DND-41 (cell line): ENCODE measurements at regions not wholly inside any gene's neighbourhood (a gene's known extent, or its start where the extent isn't known, plus 50 kb on each side); places are given as distances from the start of the nearest gene placed in this dataset.
"Not testable (repeated sequence)": the region's sequence is repeated elsewhere in the genome, so short reads cannot be mapped to it uniquely, and the experiment has no call there.

Source experiments
- ATAC-seq: fragments of 200-7000 bp; cut with Tn5 transposase; 3 replicates; pipeline ENCODE4 v1.9.1; 2021; ENCODE audit warnings: low read depth; ENCODE audit not compliant: insufficient read depth
- DNase-seq: peaks from one replicate; pipeline ENCODE4 v3.0.0-alpha.2; 2020
- H2AFZ ChIP-seq: 2 replicates; pipeline ENCODE4 v1.6.0; 2012; ENCODE audit warnings: low read depth, low read length
- H3K27ac ChIP-seq: 2 replicates; pipeline ENCODE4 v1.5.1; 2012; ENCODE audit warnings: low read length, inconsistent platforms
- H3K27me3 ChIP-seq: fragments of 200-600 bp; sonication (generic); 2 replicates; pipeline ENCODE4 v1.6.0; 2012; ENCODE audit warnings: low read length, mild to moderate bottlenecking, inconsistent platforms; ENCODE audit not compliant: insufficient read depth, poor library complexity
- H3K36me3 ChIP-seq: 2 replicates; pipeline ENCODE4 v1.5.1; 2012; ENCODE audit warnings: low read length, inconsistent platforms; ENCODE audit not compliant: insufficient read depth
- H3K4me1 ChIP-seq: 2 replicates; pipeline ENCODE4 v1.5.1; 2012; ENCODE audit warnings: mild to moderate bottlenecking, low read length; ENCODE audit not compliant: insufficient read depth
- H3K4me2 ChIP-seq: 2 replicates; pipeline ENCODE4 v1.6.0; 2012; ENCODE audit warnings: mild to moderate bottlenecking, moderate library complexity, low read length, inconsistent platforms; ENCODE audit not compliant: insufficient read depth
- H3K4me3 ChIP-seq, 2 experiments: fragments of 200-600 bp in 1 of 2; shearing (Covaris generic) in 1 of 2; 2 replicates each; pipeline ENCODE4 v1.5.1; 2012 to 2016; ENCODE audit warnings: inconsistent platforms in 2 of 2, low read length in 2 of 2, mild to moderate bottlenecking in 2 of 2, low read depth in 1 of 2, moderate library complexity in 1 of 2
- H3K79me2 ChIP-seq: 2 replicates; pipeline ENCODE4 v1.6.0; 2012; ENCODE audit warnings: low read length, inconsistent platforms; ENCODE audit not compliant: insufficient read depth
- H3K9ac ChIP-seq: 2 replicates; pipeline ENCODE4 v1.6.0; 2012; ENCODE audit warnings: low read depth, mild to moderate bottlenecking, inconsistent platforms, low read length, moderate library complexity
- H3K9me3 ChIP-seq: 2 replicates; pipeline ENCODE4 v1.5.1; 2012; ENCODE audit warnings: low read length, moderate library complexity, mild to moderate bottlenecking, inconsistent platforms; ENCODE audit not compliant: insufficient read depth, severe bottlenecking
- H4K20me1 ChIP-seq: 2 replicates; pipeline ENCODE4 v1.6.0; 2012; ENCODE audit warnings: low read length; ENCODE audit not compliant: insufficient read depth
- CTCF ChIP-seq: IDR thresholded peaks from 2 replicates; pipeline ENCODE4 v1.5.1; 2012; ENCODE audit warnings: borderline replicate concordance, low read length, moderate library complexity, mild to moderate bottlenecking; ENCODE audit not compliant: poor library complexity, severe bottlenecking; ENCODE audit errors: extremely low read depth
- EZH2 ChIP-seq: IDR thresholded peaks from 3 replicates; pipeline ENCODE4 v1.6.1; 2012; ENCODE audit warnings: borderline replicate concordance, low read depth, mild to moderate bottlenecking, moderate library complexity, low read length, inconsistent platforms; ENCODE audit not compliant: severe bottlenecking

DNA sequence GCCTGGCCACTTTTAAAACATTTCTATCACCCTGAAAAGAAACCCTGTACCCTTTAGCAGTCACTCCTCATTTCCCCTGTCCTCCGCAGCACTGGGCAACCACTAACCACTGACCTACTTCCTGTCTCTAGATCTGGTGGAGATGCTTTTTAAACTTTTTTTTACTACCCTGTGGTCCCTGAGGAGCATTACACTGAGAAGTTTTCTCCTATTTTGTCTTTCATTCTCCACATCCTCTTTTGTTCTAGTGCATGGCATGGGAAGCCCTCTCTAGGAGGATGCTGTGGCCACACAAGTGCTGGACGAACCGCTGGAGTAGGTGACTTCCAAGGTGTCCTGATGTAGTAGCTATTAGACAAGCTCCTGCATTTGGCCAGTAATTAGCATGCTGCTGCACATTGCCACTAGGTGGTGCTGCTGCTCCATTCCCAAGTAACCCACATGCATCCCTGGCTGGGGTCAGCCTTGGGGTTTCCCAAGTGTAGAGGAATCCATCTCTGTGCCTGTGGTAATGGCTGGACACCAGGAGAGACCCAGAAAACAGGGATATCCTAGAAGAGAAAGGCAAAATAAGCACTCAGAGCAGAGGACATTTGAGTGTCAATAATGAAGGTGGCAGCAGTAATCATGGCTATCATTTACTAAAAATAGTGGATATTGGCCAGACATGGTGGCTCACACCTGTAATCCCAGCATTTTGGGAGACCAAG is 143.8 kb upstream of the CRHR1 start:
- Histone ChIP-seq H3K4me2 (no peak overlapping the region), H3K4me3 (no peak overlapping the region), H2AFZ (no peak overlapping the region), H3K27ac (no peak overlapping the region), H3K9ac (no peak overlapping the region), H3K79me2 (no peaks in the 10 kb centered on the region), H3K27me3 (no peaks in the 10 kb centered on the region), H3K9me3 (no peaks in the 10 kb centered on the region), H3K4me1 (no peaks in the 10 kb centered on the region), H4K20me1 (0 out of 2 replicates have a peak, but pooled peaks cover 5% of the 10 kb centered on the region), H3K36me3 (peaks cover 25% of the 10 kb centered on the region)
- peak; percentile 71 for DNase-seq
- ATAC-seq, result peak; percentile 86
- TF ChIP-seq EZH2 (no peak), CTCF (peak; percentile 99)

- no peaks in the 10 kb centered on the region for H3K9me3 ChIP-seq
- no peaks in the 10 kb centered on the region for H3K79me2 ChIP-seq
- peaks cover 14% of the 10 kb centered on the region for H3K36me3 ChIP-seq
- no peak for DNase-seq
- no peaks in the 10 kb centered on the region for H3K4me1 ChIP-seq
- H4K20me1 ChIP-seq, result 0 out of 2 replicates have a peak, but pooled peaks cover 5% of the 10 kb centered on the region
- no peak for TF ChIP-seq CTCF
- TF ChIP-seq EZH2, result no peak
- no peaks in the 10 kb centered on the region for H3K27me3 ChIP-seq
- ATAC-seq, result no peak
- H3K27ac ChIP-seq, result no peak overlapping the region
- no peak overlapping the region for H3K4me3 ChIP-seq
- H3K4me2 ChIP-seq, result no peak overlapping the region
- H2AFZ ChIP-seq, result no peak overlapping the region
- no peak overlapping the region for H3K9ac ChIP-seq
Measured at GRCh38 chr17:45641541-45641940, 142.6 kb upstream of the CRHR1 start.

- ATAC-seq, result no peak
- no peak for DNase-seq
- Histone ChIP-seq H4K20me1 (no peaks in the 10 kb centered on the region), H3K4me1 (no peaks in the 10 kb centered on the region), H2AFZ (no peak overlapping the region), H3K27me3 (no peaks in the 10 kb centered on the region), H3K4me2 (no peak overlapping the region), H3K9ac (no peak overlapping the region), H3K4me3 (no peak overlapping the region), H3K36me3 (peaks cover 7% of the 10 kb centered on the region), H3K79me2 (no peaks in the 10 kb centered on the region), H3K9me3 (no peaks in the 10 kb centered on the region), H3K27ac (no peak overlapping the region)
- no peak for TF ChIP-seq CTCF
- TF ChIP-seq EZH2, result no peak
Measured at GRCh38 chr17:45643591-45643990, 140.5 kb upstream of the CRHR1 start.

- H3K27ac ChIP-seq, H3K4me2 ChIP-seq, H3K9me3 ChIP-seq, ATAC-seq, H3K27me3 ChIP-seq, H3K79me2 ChIP-seq, H3K4me1 ChIP-seq, H3K36me3 ChIP-seq, H2AFZ ChIP-seq, H3K9ac ChIP-seq, DNase-seq, H4K20me1 ChIP-seq, H3K4me3 ChIP-seq: not testable (repeated sequence)
Measured at GRCh38 chr17:45644637-45645036, 139.5 kb upstream of the CRHR1 start.
